H9 (cell line): ENCODE measurements at regions not wholly inside any gene's neighbourhood (a gene's known extent, or its start where the extent isn't known, plus 50 kb on each side); places are given as distances from the start of the nearest gene placed in this dataset.

Source experiments
- DNase-seq: peaks from one replicate; pipeline ENCODE4 v3.0.0-alpha.2; 2017
- H2AFZ ChIP-seq: one replicate; pipeline ENCODE4 v1.6.1; 2013; ENCODE audit warnings: mild to moderate bottlenecking, low read length, control low read depth, moderate library complexity
- H2AK5ac ChIP-seq: 2 replicates; pipeline ENCODE4 v1.6.1; 2013; ENCODE audit warnings: low read length, control low read depth, mixed read lengths; ENCODE audit not compliant: insufficient read length
- H2BK120ac ChIP-seq: one replicate; pipeline ENCODE4 v1.6.1; 2013; ENCODE audit warnings: low read depth, mild to moderate bottlenecking, low read length, control low read depth, inconsistent platforms; ENCODE audit not compliant: poor library complexity, severe bottlenecking
- H2BK12ac ChIP-seq: 2 replicates; pipeline ENCODE4 v1.6.1; 2013; ENCODE audit warnings: low read length, control low read depth, mixed read lengths, low read depth; ENCODE audit not compliant: insufficient read length
- H2BK15ac ChIP-seq: 2 replicates; pipeline ENCODE4 v1.6.1; 2013; ENCODE audit warnings: low read depth, low read length, control low read depth
- H2BK20ac ChIP-seq: one replicate; pipeline ENCODE4 v1.6.1; 2013; ENCODE audit warnings: low read depth, mild to moderate bottlenecking, low read length, control low read depth, inconsistent platforms; ENCODE audit not compliant: poor library complexity, severe bottlenecking
- H2BK5ac ChIP-seq: 2 replicates; pipeline ENCODE4 v1.6.1; 2013; ENCODE audit warnings: low read length, control low read depth, mixed read lengths; ENCODE audit not compliant: insufficient read length
- H3K14ac ChIP-seq: 2 replicates; pipeline ENCODE4 v1.6.1; 2013; ENCODE audit warnings: low read length, control low read depth; ENCODE audit not compliant: insufficient read depth
- H3K18ac ChIP-seq: 2 replicates; pipeline ENCODE4 v1.6.1; 2013; ENCODE audit warnings: low read depth, mild to moderate bottlenecking, mixed read lengths, low read length, control low read depth; ENCODE audit not compliant: insufficient read length
- H3K23ac ChIP-seq: 2 replicates; pipeline ENCODE4 v1.6.1; 2013; ENCODE audit warnings: low read length, control low read depth, mixed read lengths, low read depth; ENCODE audit not compliant: insufficient read length
- H3K23me2 ChIP-seq: 2 replicates; pipeline ENCODE4 v1.6.1; 2013; ENCODE audit warnings: low read depth, mild to moderate bottlenecking, mixed read lengths, low read length, control low read depth; ENCODE audit not compliant: insufficient read length, poor library complexity, severe bottlenecking
- H3K27ac ChIP-seq: 2 replicates; pipeline ENCODE4 v1.5.1; 2013; ENCODE audit warnings: low read length, control low read depth, mixed read lengths, low read depth; ENCODE audit not compliant: insufficient read length
- H3K27me3 ChIP-seq: 2 replicates; pipeline ENCODE4 v1.6.1; 2013; ENCODE audit warnings: low read length, control low read depth, inconsistent platforms; ENCODE audit not compliant: insufficient read depth
- H3K4ac ChIP-seq: 2 replicates; pipeline ENCODE4 v1.6.1; 2013; ENCODE audit warnings: low read depth, mild to moderate bottlenecking, control low read depth, inconsistent platforms, low read length, moderate library complexity
- H3K4me1 ChIP-seq: 2 replicates; pipeline ENCODE4 v1.6.1; 2013; ENCODE audit warnings: low read length, control low read depth, inconsistent platforms; ENCODE audit not compliant: insufficient read depth
- H3K4me2 ChIP-seq: 2 replicates; pipeline ENCODE4 v1.6.1; 2013; ENCODE audit warnings: low read length, control low read depth, mixed read lengths; ENCODE audit not compliant: insufficient read length, insufficient read depth
- H3K56ac ChIP-seq: 2 replicates; pipeline ENCODE4 v1.6.1; 2013; ENCODE audit warnings: low read depth, mild to moderate bottlenecking, mixed read lengths, low read length, control low read depth; ENCODE audit not compliant: insufficient read length
- H3K79me1 ChIP-seq: 2 replicates; pipeline ENCODE4 v1.6.1; 2013; ENCODE audit warnings: low read depth, mild to moderate bottlenecking, moderate library complexity, low read length, control low read depth, inconsistent platforms; ENCODE audit not compliant: insufficient read depth, poor library complexity, severe bottlenecking
- H3K79me2 ChIP-seq: 2 replicates; pipeline ENCODE4 v1.6.1; 2013; ENCODE audit warnings: low read length, control low read depth, inconsistent platforms; ENCODE audit not compliant: insufficient read depth
- H3K9ac ChIP-seq: 2 replicates; pipeline ENCODE4 v1.6.1; 2013; ENCODE audit warnings: low read length, control low read depth, mixed read lengths; ENCODE audit not compliant: insufficient read length; ENCODE audit errors: extremely low read depth
- H3K9me3 ChIP-seq: one replicate; pipeline ENCODE4 v1.6.1; 2013; ENCODE audit warnings: low read depth, low read length, inconsistent platforms; ENCODE audit not compliant: control insufficient read depth
- H3T11ph ChIP-seq: one replicate; pipeline ENCODE4 v1.6.1; 2013; ENCODE audit warnings: mild to moderate bottlenecking, low read length, control low read depth, inconsistent platforms
- H4K20me1 ChIP-seq: one replicate; pipeline ENCODE4 v1.6.1; 2013; ENCODE audit not compliant: control insufficient read depth, insufficient read length, insufficient read depth
- H4K5ac ChIP-seq: 2 replicates; pipeline ENCODE4 v1.6.1; 2013; ENCODE audit warnings: low read depth, mild to moderate bottlenecking, mixed read lengths, low read length, control low read depth; ENCODE audit not compliant: insufficient read length
- H4K8ac ChIP-seq: replicated peaks from 2 replicates; pipeline ENCODE4 v1.6.1; 2013; ENCODE audit warnings: low read length, control low read depth, mixed read lengths, low read depth; ENCODE audit not compliant: insufficient read length
- H4K91ac ChIP-seq: 2 replicates; pipeline ENCODE4 v1.6.1; 2013; ENCODE audit warnings: low read depth, mild to moderate bottlenecking, moderate library complexity, mixed read lengths, low read length, control low read depth; ENCODE audit not compliant: insufficient read length
- H3K27ac Mint-ChIP-seq, 3 experiments: 2 replicates in 2 of 3; 3 replicates in 1 of 3; pipeline ENCODE4 v1.8.0; 2020 to 2021; ENCODE audit warnings: mixed read lengths in 3 of 3, mild to moderate bottlenecking in 1 of 3, moderate library complexity in 1 of 3
- H3K27me3 Mint-ChIP-seq: 2 replicates; pipeline ENCODE4 v1.8.0; 2021; ENCODE audit warnings: low read depth, mild to moderate bottlenecking, moderate library complexity, mixed read lengths
- H3K36me3 Mint-ChIP-seq, 3 experiments: 2 replicates in 2 of 3; 3 replicates in 1 of 3; pipeline ENCODE4 v1.8.0; 2020 to 2021; ENCODE audit warnings: low read depth in 3 of 3, mixed read lengths in 3 of 3; ENCODE audit not compliant: insufficient read depth in 1 of 3
- H3K4me1 Mint-ChIP-seq, 2 experiments: 2 replicates each; pipeline ENCODE4 v1.8.0; 2020; ENCODE audit warnings: mixed read lengths in 2 of 2
- H3K4me3 Mint-ChIP-seq, 2 experiments: 2 replicates in 1 of 2; 3 replicates in 1 of 2; pipeline ENCODE4 v1.8.0; 2020 to 2021; ENCODE audit warnings: mild to moderate bottlenecking in 2 of 2, mixed read lengths in 2 of 2, moderate library complexity in 1 of 2
- H3K9me3 Mint-ChIP-seq, 2 experiments: 2 replicates in 1 of 2; 3 replicates in 1 of 2; pipeline ENCODE4 v1.8.0; 2020; ENCODE audit warnings: mild to moderate bottlenecking in 2 of 2, mixed read lengths in 2 of 2, moderate library complexity in 1 of 2
- CTCF ChIP-seq: fragments of 200-600 bp; sonication (generic); conservative IDR thresholded peaks from 3 replicates; pipeline ENCODE4 v1.8.0; 2021; ENCODE audit warnings: antibody characterized with exemption, mild to moderate bottlenecking
- WGBS: extraction: QIAGEN DNeasy Blood & Tissue Kit; methylation state at CpG from one replicate; pipeline ENCODE4 v1.1.7; 2013; ENCODE audit warnings: missing lambda C conversion rate, low lambda C conversion rate, mixed read lengths; ENCODE audit not compliant: insufficient read length; ENCODE audit errors: extremely low coverage; 5-methylcytosine and 5-hydroxymethylcytosine counted together

- no peak overlapping the region for H3K56ac ChIP-seq
- no peak overlapping the region for H3K14ac ChIP-seq
- no peak overlapping the region for H2AK5ac ChIP-seq
- no peak overlapping the region for H4K91ac ChIP-seq
- H3K4me1 Mint-ChIP-seq: no peaks in the 10 kb centered on the region
- H3K27ac Mint-ChIP-seq: no peak overlapping the region
- H3K79me1 ChIP-seq: no peaks in the 10 kb centered on the region
- no peaks in the 10 kb centered on the region for H3K23me2 ChIP-seq
- H3K27ac ChIP-seq: no peak overlapping the region
- no peak overlapping the region for H3K4me3 Mint-ChIP-seq
- H4K20me1 ChIP-seq: no peaks in the 10 kb centered on the region
- no peak overlapping the region for H4K5ac ChIP-seq
- H3K4me2 ChIP-seq: no peak overlapping the region
- H3T11ph ChIP-seq: no peak overlapping the region
- no peak overlapping the region for H2BK5ac ChIP-seq
- H2BK120ac ChIP-seq: no peak overlapping the region
- WGBS: no CpG with 5 or more reads among the region's 2 CpGs
- no peak overlapping the region for H3K9ac ChIP-seq
- H4K8ac ChIP-seq: no peak overlapping the region
- H3K27me3 Mint-ChIP-seq: no peaks in the 10 kb centered on the region
- TF ChIP-seq CTCF: no peak
- H2AFZ ChIP-seq: no peak overlapping the region
- no peak overlapping the region for H3K23ac ChIP-seq
- H3K9me3 ChIP-seq: no peaks in the 10 kb centered on the region
- no peak overlapping the region for H3K4ac ChIP-seq
- H2BK12ac ChIP-seq: no peak overlapping the region
- no peaks in the 10 kb centered on the region for H3K36me3 Mint-ChIP-seq
- H3K4me1 ChIP-seq: no peaks in the 10 kb centered on the region
- no peak for DNase-seq
- no peaks in the 10 kb centered on the region for H3K79me2 ChIP-seq
- no peaks in the 10 kb centered on the region for H3K27me3 ChIP-seq
- no peak overlapping the region for H2BK20ac ChIP-seq
- no peak overlapping the region for H3K18ac ChIP-seq
- H2BK15ac ChIP-seq: no peak overlapping the region
- H3K9me3 Mint-ChIP-seq: no peaks in the 10 kb centered on the region; a peak in 1 of 5 replicates
Observed at GRCh38 chr3:165954171-165954570, 116.9 kb upstream of the BCHE start.
